ENCODE measurements at regions not wholly inside any gene's neighbourhood (a gene's known extent, or its start where the extent isn't known, plus 50 kb on each side); places are given as distances from the start of the nearest gene placed in this dataset.

DNA sequence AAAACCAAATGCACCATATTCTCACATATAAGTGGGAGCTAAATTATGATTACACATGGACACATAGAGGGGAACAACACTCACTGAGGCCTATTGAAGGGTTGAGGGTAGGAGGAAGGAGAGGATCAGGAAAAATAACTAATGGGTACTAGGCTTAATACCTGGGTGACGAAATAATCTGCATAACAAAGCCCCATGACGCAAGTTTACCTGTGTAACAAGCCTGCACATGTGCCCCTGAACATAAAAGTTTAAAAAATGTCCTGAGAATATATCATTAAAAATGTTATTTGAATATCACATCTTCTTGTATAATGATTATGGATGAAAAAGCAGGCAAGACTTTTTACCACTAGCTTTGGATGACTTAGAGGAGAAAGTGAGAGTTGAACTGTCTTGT, 138.0 kb upstream of the NOVA1 start:
- no peak for TF ChIP-seq POLR2A (IDR thresholded peaks at IDR 0.05)
- TF ChIP-seq, protein P1, sequence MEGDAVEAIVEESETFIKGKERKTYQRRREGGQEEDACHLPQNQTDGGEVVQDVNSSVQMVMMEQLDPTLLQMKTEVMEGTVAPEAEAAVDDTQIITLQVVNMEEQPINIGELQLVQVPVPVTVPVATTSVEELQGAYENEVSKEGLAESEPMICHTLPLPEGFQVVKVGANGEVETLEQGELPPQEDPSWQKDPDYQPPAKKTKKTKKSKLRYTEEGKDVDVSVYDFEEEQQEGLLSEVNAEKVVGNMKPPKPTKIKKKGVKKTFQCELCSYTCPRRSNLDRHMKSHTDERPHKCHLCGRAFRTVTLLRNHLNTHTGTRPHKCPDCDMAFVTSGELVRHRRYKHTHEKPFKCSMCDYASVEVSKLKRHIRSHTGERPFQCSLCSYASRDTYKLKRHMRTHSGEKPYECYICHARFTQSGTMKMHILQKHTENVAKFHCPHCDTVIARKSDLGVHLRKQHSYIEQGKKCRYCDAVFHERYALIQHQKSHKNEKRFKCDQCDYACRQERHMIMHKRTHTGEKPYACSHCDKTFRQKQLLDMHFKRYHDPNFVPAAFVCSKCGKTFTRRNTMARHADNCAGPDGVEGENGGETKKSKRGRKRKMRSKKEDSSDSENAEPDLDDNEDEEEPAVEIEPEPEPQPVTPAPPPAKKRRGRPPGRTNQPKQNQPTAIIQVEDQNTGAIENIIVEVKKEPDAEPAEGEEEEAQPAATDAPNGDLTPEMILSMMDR (IDR thresholded peaks at IDR 0.05): no peak
